ENCODE measurements at regions not wholly inside any gene's neighbourhood (a gene's known extent, or its start where the extent isn't known, plus 50 kb on each side); places are given as distances from the start of the nearest gene placed in this dataset.

- TF ChIP-seq CTCF (IDR thresholded peaks at IDR 0.05), result no peak
- no peak for TF ChIP-seq EP300 (IDR thresholded peaks at IDR 0.05)
- no peak for TF ChIP-seq POLR2A (IDR thresholded peaks at IDR 0.05)
Measured at GRCh38 chr12:88420457-88420856, 159.8 kb downstream of the KITLG start.
